WTC11 (cell line): ENCODE measurements at regions not wholly inside any gene's neighbourhood (a gene's known extent, or its start where the extent isn't known, plus 50 kb on each side); places are given as distances from the start of the nearest gene placed in this dataset.

Experiments used
- ATAC-seq: fragments of 200-7000 bp; cut with Tn5 transposase; 2 replicates; pipeline ENCODE4 v1.10.0; 2021; ENCODE audit warnings: mild to moderate bottlenecking, moderate library complexity
- CTCF ChIA-PET: fragments of 300-600 bp; sonication (Branson Sonifier 250); formaldehyde crosslinking; loops from one replicate; lab custom pipeline; 2021; ENCODE audit warnings: antibody characterized with exemption; lab: Charles Lee
- POLR2A ChIA-PET: fragments of 350-600 bp; sonication (Branson Sonifier 250); formaldehyde crosslinking; loops from one replicate; lab custom pipeline; 2021; ENCODE audit warnings: antibody characterized with exemption; lab: Charles Lee
- DNase-seq: peaks from one replicate; pipeline ENCODE4 v3.0.0; 2021; ENCODE audit warnings: low spot score
- H3K27ac Mint-ChIP-seq: 2 replicates; pipeline ENCODE4 v1.8.0; 2021; ENCODE audit warnings: mixed read lengths
- H3K27me3 Mint-ChIP-seq: 2 replicates; pipeline ENCODE4 v1.8.0; 2021; ENCODE audit warnings: low read depth, mild to moderate bottlenecking, moderate library complexity, mixed read lengths
- H3K36me3 Mint-ChIP-seq: 2 replicates; pipeline ENCODE4 v1.8.0; 2021; ENCODE audit warnings: mixed read lengths
- H3K4me1 Mint-ChIP-seq: 2 replicates; pipeline ENCODE4 v1.8.0; 2022; ENCODE audit warnings: mixed read lengths
- H3K4me3 Mint-ChIP-seq: 2 replicates; pipeline ENCODE4 v1.8.0; 2021; ENCODE audit warnings: mild to moderate bottlenecking, moderate library complexity, mixed read lengths
- H3K9me3 Mint-ChIP-seq: 2 replicates; pipeline ENCODE4 v1.8.0; 2021; ENCODE audit warnings: mixed read lengths
- ARID4B ChIP-seq: sonication (generic); formaldehyde crosslinking; IDR thresholded peaks from 2 replicates; pipeline ENCODE4 v1.8.0; 2023; ENCODE audit warnings: missing genetic modification reagents, mild to moderate bottlenecking, borderline replicate concordance
- ATF2 ChIP-seq: sonication (generic); formaldehyde crosslinking; IDR thresholded peaks from 2 replicates; pipeline ENCODE4 v1.8.1; 2022; ENCODE audit warnings: low read depth, missing genetic modification reagents, borderline replicate concordance
- ATF6 ChIP-seq: sonication (generic); formaldehyde crosslinking; IDR thresholded peaks from 2 replicates; pipeline ENCODE4 v1.8.1; 2023; ENCODE audit warnings: mild to moderate bottlenecking, missing genetic modification reagents
- CREB1 ChIP-seq: sonication (generic); formaldehyde crosslinking; IDR thresholded peaks from 2 replicates; pipeline ENCODE4 v1.8.0; 2023; ENCODE audit warnings: mild to moderate bottlenecking, missing genetic modification reagents
- FOXJ3 ChIP-seq: sonication (generic); formaldehyde crosslinking; IDR thresholded peaks from 2 replicates; pipeline ENCODE4 v1.9.0; 2021; ENCODE audit warnings: missing genetic modification reagents, mild to moderate bottlenecking, borderline replicate concordance
- GTF2I ChIP-seq: fragments of 250-450 bp; sonication (Bioruptor Pico); conservative IDR thresholded peaks from 2 replicates; pipeline ENCODE4 v1.4.0; 2021; ENCODE audit warnings: mild to moderate bottlenecking
- IRF1 ChIP-seq: sonication (generic); formaldehyde crosslinking; IDR thresholded peaks from 2 replicates; pipeline ENCODE4 v1.8.0; 2023; ENCODE audit warnings: missing genetic modification reagents
- NFE2L1 ChIP-seq: sonication (generic); formaldehyde crosslinking; IDR thresholded peaks from 2 replicates; pipeline ENCODE4 v1.8.1; 2023; ENCODE audit warnings: missing genetic modification reagents
- NR3C1 ChIP-seq: sonication (generic); formaldehyde crosslinking; conservative IDR thresholded peaks from 2 replicates; pipeline ENCODE4 v1.8.1; 2023; ENCODE audit warnings: low read depth, mild to moderate bottlenecking, missing genetic modification reagents
- SP1 ChIP-seq: sonication (generic); formaldehyde crosslinking; conservative IDR thresholded peaks from 2 replicates; pipeline ENCODE4 v1.8.1; 2022; ENCODE audit warnings: missing genetic modification reagents
- STAT6 ChIP-seq: sonication (generic); formaldehyde crosslinking; conservative IDR thresholded peaks from 2 replicates; pipeline ENCODE4 v1.8.1; 2023; ENCODE audit warnings: mild to moderate bottlenecking, low read depth, missing genetic modification reagents, moderate library complexity
- TEAD1 ChIP-seq: sonication (generic); formaldehyde crosslinking; IDR thresholded peaks from 2 replicates; pipeline ENCODE4 v1.8.0; 2022; ENCODE audit warnings: mild to moderate bottlenecking, missing genetic modification reagents
- ZNF263 ChIP-seq: sonication (generic); formaldehyde crosslinking; IDR thresholded peaks from 2 replicates; pipeline ENCODE4 v1.8.1; 2022; ENCODE audit warnings: low read depth, mild to moderate bottlenecking, moderate library complexity, missing genetic modification reagents
- ZNF396 ChIP-seq: fragments of 250-450 bp; sonication (Bioruptor Pico); IDR thresholded peaks from 2 replicates; pipeline ENCODE4 v1.8.0; 2021; ENCODE audit warnings: mild to moderate bottlenecking, moderate library complexity, borderline replicate concordance
- ZNF671 ChIP-seq: fragments of 250-450 bp; sonication (Bioruptor Pico); IDR thresholded peaks from 2 replicates; pipeline ENCODE4 v1.8.0; 2021; ENCODE audit warnings: mild to moderate bottlenecking
- TF ChIP-seq, protein P1 (sequence below): sonication (generic); formaldehyde crosslinking; IDR thresholded peaks from 2 replicates; pipeline ENCODE4 v1.8.1; 2023; ENCODE audit warnings: mild to moderate bottlenecking, missing genetic modification reagents, moderate library complexity
- TF ChIP-seq, protein P2 (sequence below): sonication (generic); formaldehyde crosslinking; IDR thresholded peaks from 2 replicates; pipeline ENCODE4 v1.8.0; 2022; ENCODE audit warnings: mild to moderate bottlenecking, missing genetic modification reagents

DNA sequence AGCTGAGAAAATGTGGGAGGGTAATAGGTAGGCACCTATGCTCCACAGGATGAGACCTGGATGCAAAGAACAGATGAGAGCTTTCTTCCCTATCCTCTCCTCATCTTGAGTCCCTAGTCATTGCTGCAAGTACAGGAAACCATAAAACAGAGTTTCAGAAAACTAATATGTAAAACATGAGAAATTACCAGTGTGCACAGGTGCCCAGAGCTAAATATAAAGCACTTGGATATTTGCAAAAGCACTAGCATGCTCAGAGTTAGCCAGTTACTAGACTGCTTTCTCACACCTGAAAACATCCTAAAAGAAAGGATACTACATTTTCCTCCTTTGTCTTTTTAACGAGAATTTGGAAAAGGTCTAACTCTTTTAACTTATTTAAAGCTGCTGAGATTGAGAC lies 324.3 kb downstream of the DAD1 start:
- no peak overlapping the region for H3K4me3 Mint-ChIP-seq
- CTCF ChIA-PET: interaction anchor here (1.2 to 1.4 kb wide), 3 partner anchors 20 to 64 kb away, joined by 4 to 7 read pairs (median 6); no protein-coding TSS in a partner anchor
- TF ChIP-seq NFE2L1 (CRISPR knock-in tag): no peak
- no peak for TF ChIP-seq ZNF263 (CRISPR knock-in tag)
- TF ChIP-seq ATF2 (CRISPR knock-in tag): no peak
- no peak for TF ChIP-seq NR3C1 (CRISPR knock-in tag)
- no peak for TF ChIP-seq IRF1 (CRISPR knock-in tag)
- TF ChIP-seq SP1 (CRISPR knock-in tag): no peak
- TF ChIP-seq ATF6 (CRISPR knock-in tag): no peak
- TF ChIP-seq CREB1 (CRISPR knock-in tag): no peak
- no peak for TF ChIP-seq TEAD1
- TF ChIP-seq, protein P1, sequence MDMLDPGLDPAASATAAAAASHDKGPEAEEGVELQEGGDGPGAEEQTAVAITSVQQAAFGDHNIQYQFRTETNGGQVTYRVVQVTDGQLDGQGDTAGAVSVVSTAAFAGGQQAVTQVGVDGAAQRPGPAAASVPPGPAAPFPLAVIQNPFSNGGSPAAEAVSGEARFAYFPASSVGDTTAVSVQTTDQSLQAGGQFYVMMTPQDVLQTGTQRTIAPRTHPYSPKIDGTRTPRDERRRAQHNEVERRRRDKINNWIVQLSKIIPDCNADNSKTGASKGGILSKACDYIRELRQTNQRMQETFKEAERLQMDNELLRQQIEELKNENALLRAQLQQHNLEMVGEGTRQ (CRISPR knock-in tag): no peak
- no peak for TF ChIP-seq ZNF671 (CRISPR knock-in tag)
- no peak for TF ChIP-seq STAT6 (CRISPR knock-in tag)
- no peak for TF ChIP-seq ZNF396 (CRISPR knock-in tag)
- TF ChIP-seq, protein P2, sequence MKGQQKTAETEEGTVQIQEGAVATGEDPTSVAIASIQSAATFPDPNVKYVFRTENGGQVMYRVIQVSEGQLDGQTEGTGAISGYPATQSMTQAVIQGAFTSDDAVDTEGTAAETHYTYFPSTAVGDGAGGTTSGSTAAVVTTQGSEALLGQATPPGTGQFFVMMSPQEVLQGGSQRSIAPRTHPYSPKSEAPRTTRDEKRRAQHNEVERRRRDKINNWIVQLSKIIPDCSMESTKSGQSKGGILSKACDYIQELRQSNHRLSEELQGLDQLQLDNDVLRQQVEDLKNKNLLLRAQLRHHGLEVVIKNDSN (CRISPR knock-in tag): no peak
- TF ChIP-seq GTF2I (CRISPR knock-in tag): no peak
- no peak for TF ChIP-seq FOXJ3 (CRISPR knock-in tag)
- TF ChIP-seq ARID4B (CRISPR knock-in tag): no peak
- TF ChIP-seq, all 79 proteins: peak for 0
- no peak for ATAC-seq
- H3K4me1 Mint-ChIP-seq: peaks cover 53% of the 10 kb centered on the region
- 0 out of 2 replicates have a peak overlapping the region, but pooled peaks have one; percentile 55 for H3K27ac Mint-ChIP-seq
- no peaks in the 10 kb centered on the region for H3K36me3 Mint-ChIP-seq
- no peak for DNase-seq
- H3K9me3 Mint-ChIP-seq: peaks cover 5% of the 10 kb centered on the region; the same call in 1 of the 2 replicates
- H3K27me3 Mint-ChIP-seq: peaks cover 3% of the 10 kb centered on the region; the same call in 1 of the 2 replicates
- POLR2A ChIA-PET: interaction anchor here (1.3 kb wide), 1 partner anchor 9 kb away, joined by 3 read pairs; no protein-coding TSS in a partner anchor
